H9 (cell line): ENCODE measurements at regions not wholly inside any gene's neighbourhood (a gene's known extent, or its start where the extent isn't known, plus 50 kb on each side); places are given as distances from the start of the nearest gene placed in this dataset.

Experiments used
- DNase-seq: peaks from one replicate; pipeline ENCODE4 v3.0.0-alpha.2; 2017
- H2AFZ ChIP-seq: one replicate; pipeline ENCODE4 v1.6.1; 2013; ENCODE audit warnings: mild to moderate bottlenecking, low read length, control low read depth, moderate library complexity
- H2AK5ac ChIP-seq: 2 replicates; pipeline ENCODE4 v1.6.1; 2013; ENCODE audit warnings: low read length, control low read depth, mixed read lengths; ENCODE audit not compliant: insufficient read length
- H2BK120ac ChIP-seq: one replicate; pipeline ENCODE4 v1.6.1; 2013; ENCODE audit warnings: low read depth, mild to moderate bottlenecking, low read length, control low read depth, inconsistent platforms; ENCODE audit not compliant: poor library complexity, severe bottlenecking
- H2BK12ac ChIP-seq: 2 replicates; pipeline ENCODE4 v1.6.1; 2013; ENCODE audit warnings: low read length, control low read depth, mixed read lengths, low read depth; ENCODE audit not compliant: insufficient read length
- H2BK15ac ChIP-seq: 2 replicates; pipeline ENCODE4 v1.6.1; 2013; ENCODE audit warnings: low read depth, low read length, control low read depth
- H2BK20ac ChIP-seq: one replicate; pipeline ENCODE4 v1.6.1; 2013; ENCODE audit warnings: low read depth, mild to moderate bottlenecking, low read length, control low read depth, inconsistent platforms; ENCODE audit not compliant: poor library complexity, severe bottlenecking
- H2BK5ac ChIP-seq: 2 replicates; pipeline ENCODE4 v1.6.1; 2013; ENCODE audit warnings: low read length, control low read depth, mixed read lengths; ENCODE audit not compliant: insufficient read length
- H3K14ac ChIP-seq: 2 replicates; pipeline ENCODE4 v1.6.1; 2013; ENCODE audit warnings: low read length, control low read depth; ENCODE audit not compliant: insufficient read depth
- H3K18ac ChIP-seq: 2 replicates; pipeline ENCODE4 v1.6.1; 2013; ENCODE audit warnings: low read depth, mild to moderate bottlenecking, mixed read lengths, low read length, control low read depth; ENCODE audit not compliant: insufficient read length
- H3K23ac ChIP-seq: 2 replicates; pipeline ENCODE4 v1.6.1; 2013; ENCODE audit warnings: low read length, control low read depth, mixed read lengths, low read depth; ENCODE audit not compliant: insufficient read length
- H3K23me2 ChIP-seq: 2 replicates; pipeline ENCODE4 v1.6.1; 2013; ENCODE audit warnings: low read depth, mild to moderate bottlenecking, mixed read lengths, low read length, control low read depth; ENCODE audit not compliant: insufficient read length, poor library complexity, severe bottlenecking
- H3K27ac ChIP-seq: 2 replicates; pipeline ENCODE4 v1.5.1; 2013; ENCODE audit warnings: low read length, control low read depth, mixed read lengths, low read depth; ENCODE audit not compliant: insufficient read length
- H3K27me3 ChIP-seq: 2 replicates; pipeline ENCODE4 v1.6.1; 2013; ENCODE audit warnings: low read length, control low read depth, inconsistent platforms; ENCODE audit not compliant: insufficient read depth
- H3K4ac ChIP-seq: 2 replicates; pipeline ENCODE4 v1.6.1; 2013; ENCODE audit warnings: low read depth, mild to moderate bottlenecking, control low read depth, inconsistent platforms, low read length, moderate library complexity
- H3K4me1 ChIP-seq: 2 replicates; pipeline ENCODE4 v1.6.1; 2013; ENCODE audit warnings: low read length, control low read depth, inconsistent platforms; ENCODE audit not compliant: insufficient read depth
- H3K4me2 ChIP-seq: 2 replicates; pipeline ENCODE4 v1.6.1; 2013; ENCODE audit warnings: low read length, control low read depth, mixed read lengths; ENCODE audit not compliant: insufficient read length, insufficient read depth
- H3K56ac ChIP-seq: 2 replicates; pipeline ENCODE4 v1.6.1; 2013; ENCODE audit warnings: low read depth, mild to moderate bottlenecking, mixed read lengths, low read length, control low read depth; ENCODE audit not compliant: insufficient read length
- H3K79me1 ChIP-seq: 2 replicates; pipeline ENCODE4 v1.6.1; 2013; ENCODE audit warnings: low read depth, mild to moderate bottlenecking, moderate library complexity, low read length, control low read depth, inconsistent platforms; ENCODE audit not compliant: insufficient read depth, poor library complexity, severe bottlenecking
- H3K79me2 ChIP-seq: 2 replicates; pipeline ENCODE4 v1.6.1; 2013; ENCODE audit warnings: low read length, control low read depth, inconsistent platforms; ENCODE audit not compliant: insufficient read depth
- H3K9ac ChIP-seq: 2 replicates; pipeline ENCODE4 v1.6.1; 2013; ENCODE audit warnings: low read length, control low read depth, mixed read lengths; ENCODE audit not compliant: insufficient read length; ENCODE audit errors: extremely low read depth
- H3K9me3 ChIP-seq: one replicate; pipeline ENCODE4 v1.6.1; 2013; ENCODE audit warnings: low read depth, low read length, inconsistent platforms; ENCODE audit not compliant: control insufficient read depth
- H3T11ph ChIP-seq: one replicate; pipeline ENCODE4 v1.6.1; 2013; ENCODE audit warnings: mild to moderate bottlenecking, low read length, control low read depth, inconsistent platforms
- H4K20me1 ChIP-seq: one replicate; pipeline ENCODE4 v1.6.1; 2013; ENCODE audit not compliant: control insufficient read depth, insufficient read length, insufficient read depth
- H4K5ac ChIP-seq: 2 replicates; pipeline ENCODE4 v1.6.1; 2013; ENCODE audit warnings: low read depth, mild to moderate bottlenecking, mixed read lengths, low read length, control low read depth; ENCODE audit not compliant: insufficient read length
- H4K8ac ChIP-seq: replicated peaks from 2 replicates; pipeline ENCODE4 v1.6.1; 2013; ENCODE audit warnings: low read length, control low read depth, mixed read lengths, low read depth; ENCODE audit not compliant: insufficient read length
- H4K91ac ChIP-seq: 2 replicates; pipeline ENCODE4 v1.6.1; 2013; ENCODE audit warnings: low read depth, mild to moderate bottlenecking, moderate library complexity, mixed read lengths, low read length, control low read depth; ENCODE audit not compliant: insufficient read length
- H3K27ac Mint-ChIP-seq, 3 experiments: 2 replicates in 2 of 3; 3 replicates in 1 of 3; pipeline ENCODE4 v1.8.0; 2020 to 2021; ENCODE audit warnings: mixed read lengths in 3 of 3, mild to moderate bottlenecking in 1 of 3, moderate library complexity in 1 of 3
- H3K27me3 Mint-ChIP-seq: 2 replicates; pipeline ENCODE4 v1.8.0; 2021; ENCODE audit warnings: low read depth, mild to moderate bottlenecking, moderate library complexity, mixed read lengths
- H3K36me3 Mint-ChIP-seq, 3 experiments: 2 replicates in 2 of 3; 3 replicates in 1 of 3; pipeline ENCODE4 v1.8.0; 2020 to 2021; ENCODE audit warnings: low read depth in 3 of 3, mixed read lengths in 3 of 3; ENCODE audit not compliant: insufficient read depth in 1 of 3
- H3K4me1 Mint-ChIP-seq, 2 experiments: 2 replicates each; pipeline ENCODE4 v1.8.0; 2020; ENCODE audit warnings: mixed read lengths in 2 of 2
- H3K4me3 Mint-ChIP-seq, 2 experiments: 2 replicates in 1 of 2; 3 replicates in 1 of 2; pipeline ENCODE4 v1.8.0; 2020 to 2021; ENCODE audit warnings: mild to moderate bottlenecking in 2 of 2, mixed read lengths in 2 of 2, moderate library complexity in 1 of 2
- H3K9me3 Mint-ChIP-seq, 2 experiments: 2 replicates in 1 of 2; 3 replicates in 1 of 2; pipeline ENCODE4 v1.8.0; 2020; ENCODE audit warnings: mild to moderate bottlenecking in 2 of 2, mixed read lengths in 2 of 2, moderate library complexity in 1 of 2
- CTCF ChIP-seq: fragments of 200-600 bp; sonication (generic); conservative IDR thresholded peaks from 3 replicates; pipeline ENCODE4 v1.8.0; 2021; ENCODE audit warnings: antibody characterized with exemption, mild to moderate bottlenecking
- WGBS: extraction: QIAGEN DNeasy Blood & Tissue Kit; methylation state at CpG from one replicate; pipeline ENCODE4 v1.1.7; 2013; ENCODE audit warnings: missing lambda C conversion rate, low lambda C conversion rate, mixed read lengths; ENCODE audit not compliant: insufficient read length; ENCODE audit errors: extremely low coverage; 5-methylcytosine and 5-hydroxymethylcytosine counted together

- Mint-ChIP-seq H3K36me3 (no peaks in the 10 kb centered on the region), H3K27me3 (no peaks in the 10 kb centered on the region; the same call in 1 of the 2 replicates), H3K27ac (no peak overlapping the region), H3K9me3 (no peaks in the 10 kb centered on the region), H3K4me3 (no peak overlapping the region), H3K4me1 (peaks cover 8 to 20% of the 10 kb centered on the region in 2 experiments; a peak in 3 of 4 replicates)
- Histone ChIP-seq H3K9me3 (no peaks in the 10 kb centered on the region), H3K79me2 (no peaks in the 10 kb centered on the region), H3K27ac (no peak overlapping the region), H4K8ac (no peak overlapping the region), H4K20me1 (peaks cover 2% of the 10 kb centered on the region), H3K4me2 (no peak overlapping the region), H4K91ac (no peak overlapping the region), H2AFZ (no peak overlapping the region), H2BK20ac (no peak overlapping the region), H3K4me1 (no peaks in the 10 kb centered on the region), H3K27me3 (no peaks in the 10 kb centered on the region), H3K18ac (no peak overlapping the region), H3K79me1 (no peaks in the 10 kb centered on the region), H3K9ac (no peak overlapping the region), H2BK5ac (no peak overlapping the region), H2BK15ac (no peak overlapping the region), H4K5ac (no peak overlapping the region), H3K14ac (no peak overlapping the region), H3T11ph (no peak overlapping the region), H3K23me2 (no peaks in the 10 kb centered on the region), H3K23ac (no peak overlapping the region), H3K4ac (no peak overlapping the region), H2BK12ac (no peak overlapping the region), H2BK120ac (no peak overlapping the region), H3K56ac (no peak overlapping the region), H2AK5ac (no peak overlapping the region)
- WGBS, result no CpG with 5 or more reads among the region's 8 CpGs
- TF ChIP-seq CTCF, result no peak
- DNase-seq, result no peak
These were observed 194.2 kb downstream of the ERCC6L2 start for GRCh38 chr9:96069629-96070220.
